ENCODE measurements at regions not wholly inside any gene's neighbourhood (a gene's known extent, or its start where the extent isn't known, plus 50 kb on each side); places are given as distances from the start of the nearest gene placed in this dataset.
A peak's percentile ranks its signal among the peaks of the same experiment; 100 is the strongest.
"Not testable (repeated sequence)": the region's sequence is repeated elsewhere in the genome, so short reads cannot be mapped to it uniquely, and the experiment has no call there.

DNA sequence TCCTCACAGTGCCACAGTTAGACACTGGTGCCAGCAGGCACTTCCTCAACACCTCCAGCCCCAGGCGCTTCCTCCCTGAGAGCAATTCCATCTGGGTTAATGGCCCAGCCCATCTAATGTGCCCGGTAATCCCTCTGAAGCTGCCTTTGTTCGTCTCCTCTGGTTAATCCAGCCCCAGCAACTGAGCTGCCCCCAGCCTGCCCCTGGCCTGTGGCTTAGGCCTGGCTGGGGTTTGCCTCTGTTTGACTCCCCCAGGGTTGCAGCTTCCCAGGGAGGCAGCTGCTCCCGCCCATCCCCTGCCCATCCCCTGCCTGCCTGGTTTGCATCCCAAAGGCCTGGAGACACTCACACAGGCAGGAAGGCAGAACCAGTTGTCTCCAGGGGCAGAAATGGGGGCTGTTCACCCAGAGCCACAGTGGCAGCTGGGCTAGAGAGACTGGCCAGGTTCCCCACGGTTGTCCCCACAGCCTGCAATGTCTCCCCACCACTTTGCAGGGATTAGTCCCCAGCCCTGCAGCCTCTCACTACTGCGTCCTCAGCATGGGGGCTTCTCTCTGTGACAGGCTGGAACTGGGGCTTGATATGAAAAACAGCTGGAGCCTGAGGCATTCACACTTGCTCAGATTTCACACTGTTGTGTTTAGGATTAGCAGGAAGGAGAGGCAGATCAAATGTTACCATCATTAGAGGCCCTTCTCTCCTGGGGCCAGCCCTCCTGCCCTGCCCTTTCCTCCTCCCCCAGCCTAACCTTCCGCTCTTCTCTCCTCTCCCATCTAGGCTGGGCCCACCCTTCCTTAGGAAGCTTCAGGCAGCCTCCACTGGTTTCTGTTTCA, 120.2 kb downstream of the TLR5 start:
- no peak for DNase-seq (ENCODE audit: low read depth)

DNA sequence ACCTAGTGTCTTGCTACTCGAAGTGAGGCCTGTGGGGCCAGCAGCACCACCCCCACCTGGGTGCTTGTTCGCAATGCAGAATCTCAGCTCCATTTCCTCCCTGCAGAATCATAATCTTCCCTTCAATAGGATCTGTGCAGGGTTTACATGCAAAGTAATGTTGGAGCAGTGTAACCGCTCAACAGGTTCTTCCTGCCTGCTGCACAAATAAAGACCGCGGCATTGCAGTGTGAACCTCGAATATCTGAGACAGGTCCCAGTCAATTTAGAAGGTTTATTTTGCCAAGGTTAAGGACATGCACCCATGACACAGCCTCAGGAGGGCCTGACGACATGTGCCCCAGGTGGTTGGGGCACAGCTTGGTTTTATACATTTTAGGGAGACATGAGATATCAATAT, 119.2 kb downstream of the TLR5 start:
- no peak for DNase-seq (ENCODE audit: low read depth)

GRCh38 chr1:223024486-223024885, 118.6 kb downstream of the TLR5 start:
- DNase-seq (ENCODE audit: low read depth): not testable (repeated sequence)

GRCh38 chr1:223025190-223025734, 117.8 kb downstream of the TLR5 start:
- DNase-seq (ENCODE audit: low read depth): not testable (repeated sequence)

GRCh38 chr1:223026639-223027038, 116.4 kb downstream of the TLR5 start:
- not testable (repeated sequence) for DNase-seq (ENCODE audit: low read depth)

DNA sequence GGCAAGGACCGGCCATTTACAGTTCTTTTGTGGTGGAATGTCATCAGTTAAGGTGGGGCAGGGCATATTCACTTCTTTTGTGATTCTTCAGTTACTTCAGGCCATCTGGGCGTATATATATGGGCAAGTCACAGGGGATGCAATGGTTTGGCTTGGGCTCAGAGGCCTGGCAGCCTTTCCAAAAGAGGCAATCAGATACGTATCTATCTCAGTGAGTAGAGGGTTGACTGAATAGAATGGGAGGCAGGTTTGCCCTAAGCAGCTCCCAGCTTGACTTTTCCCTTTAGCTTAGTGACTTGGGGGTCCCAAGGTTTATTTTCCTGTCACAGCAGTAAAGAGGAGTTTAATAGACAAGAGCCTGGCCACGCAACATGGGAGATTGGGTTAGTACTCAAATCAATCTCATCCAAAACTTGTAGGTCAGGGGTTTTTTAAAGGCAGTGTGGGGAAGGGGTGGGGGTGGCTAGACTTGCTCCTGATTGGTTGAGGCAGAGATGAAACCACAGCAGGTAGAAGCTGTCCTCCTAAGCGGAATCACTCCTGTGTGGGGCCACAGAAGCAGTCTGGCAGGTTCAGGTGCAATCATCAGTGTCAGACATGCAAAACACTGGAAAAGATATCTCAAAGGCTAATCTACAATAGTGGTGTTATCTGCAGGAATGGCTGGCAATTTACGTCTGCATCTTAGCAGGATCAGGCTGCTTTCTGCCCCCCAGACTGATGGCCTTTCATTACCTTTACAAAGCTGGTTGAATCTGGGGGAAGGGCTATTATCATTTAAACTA, 112.9 kb downstream of the TLR5 start:
- no peak for DNase-seq (ENCODE audit: low read depth)

GRCh38 chr1:223030871-223031400, 112.1 kb downstream of the TLR5 start:
- no peak for DNase-seq (ENCODE audit: low read depth)

DNA sequence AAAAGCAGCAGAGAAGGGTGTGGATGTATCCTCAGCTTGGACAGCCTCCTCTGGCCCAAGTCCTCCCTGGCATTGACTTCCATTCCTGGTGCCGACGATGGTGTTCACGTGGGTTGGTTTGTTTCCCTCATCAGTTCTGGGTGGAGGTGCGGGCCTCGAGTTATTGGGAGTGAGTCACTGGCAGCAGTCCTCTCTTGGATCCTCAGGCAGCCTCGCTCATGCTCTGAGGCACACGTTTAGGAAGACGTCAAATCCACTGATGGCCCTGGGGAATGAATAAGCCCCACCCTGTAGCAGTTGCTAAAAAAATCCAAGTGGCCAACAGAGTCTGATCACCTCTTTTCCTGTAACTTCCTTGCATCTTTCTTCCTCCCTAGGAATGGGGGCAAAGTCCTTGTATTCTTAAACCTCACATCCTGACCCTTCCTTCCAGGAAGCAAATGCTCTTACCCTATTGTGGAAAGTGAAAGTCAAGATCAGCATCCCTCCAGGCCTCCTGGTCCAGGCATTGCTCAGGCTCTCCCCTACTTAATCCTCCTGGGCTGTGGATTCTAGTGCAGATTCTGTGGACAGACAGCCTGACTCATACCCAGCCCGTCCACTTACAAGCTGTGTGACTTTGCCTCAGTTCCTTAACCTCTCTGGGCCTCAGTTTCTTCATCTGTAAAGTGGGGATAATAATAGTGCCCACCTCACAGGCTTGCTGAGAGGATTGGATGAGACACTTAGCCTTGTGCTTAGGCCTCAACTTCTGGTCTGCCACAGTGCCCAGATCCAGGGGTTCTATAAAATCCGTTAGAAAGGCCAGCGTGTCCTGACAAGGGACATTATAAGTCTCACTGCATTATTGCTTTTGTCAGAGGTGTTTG, 111.1 kb downstream of the TLR5 start:
- DNase-seq (ENCODE audit: low read depth): peak; percentile 47

- DNase-seq (ENCODE audit: low read depth): no peak
Observed at GRCh38 chr1:223033658-223034057, 109.4 kb downstream of the TLR5 start.

- DNase-seq (ENCODE audit: low read depth): no peak
Observed at GRCh38 chr1:223034270-223034798, 108.7 kb downstream of the TLR5 start.

- no peak for DNase-seq (ENCODE audit: low read depth)
Observed at GRCh38 chr1:223035724-223036478, 107.1 kb downstream of the TLR5 start.

- DNase-seq (ENCODE audit: low read depth): no peak
Observed at GRCh38 chr1:223036479-223036845, 106.6 kb downstream of the TLR5 start.

DNA sequence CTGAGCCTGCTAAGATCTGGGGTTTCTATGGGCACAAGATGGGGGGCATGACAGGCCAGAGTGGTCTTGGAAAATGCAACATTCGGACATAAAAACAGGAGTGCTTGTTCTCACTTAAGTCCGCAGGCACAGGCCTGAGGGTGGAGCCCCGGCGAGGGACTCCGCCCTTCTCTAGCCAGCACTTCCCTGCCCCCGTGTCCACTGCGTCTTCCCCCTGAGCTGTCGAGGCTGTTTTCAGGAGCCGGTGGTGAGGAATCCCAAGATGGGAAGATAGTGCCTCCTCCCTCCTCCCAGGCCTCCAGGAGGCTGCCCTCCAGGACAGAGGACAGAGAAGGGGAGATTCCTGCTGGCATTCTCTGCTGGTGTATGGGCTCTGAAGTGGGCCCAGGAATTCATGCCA, 105.2 kb downstream of the TLR5 start:
- no peak for DNase-seq (ENCODE audit: low read depth)

DNA sequence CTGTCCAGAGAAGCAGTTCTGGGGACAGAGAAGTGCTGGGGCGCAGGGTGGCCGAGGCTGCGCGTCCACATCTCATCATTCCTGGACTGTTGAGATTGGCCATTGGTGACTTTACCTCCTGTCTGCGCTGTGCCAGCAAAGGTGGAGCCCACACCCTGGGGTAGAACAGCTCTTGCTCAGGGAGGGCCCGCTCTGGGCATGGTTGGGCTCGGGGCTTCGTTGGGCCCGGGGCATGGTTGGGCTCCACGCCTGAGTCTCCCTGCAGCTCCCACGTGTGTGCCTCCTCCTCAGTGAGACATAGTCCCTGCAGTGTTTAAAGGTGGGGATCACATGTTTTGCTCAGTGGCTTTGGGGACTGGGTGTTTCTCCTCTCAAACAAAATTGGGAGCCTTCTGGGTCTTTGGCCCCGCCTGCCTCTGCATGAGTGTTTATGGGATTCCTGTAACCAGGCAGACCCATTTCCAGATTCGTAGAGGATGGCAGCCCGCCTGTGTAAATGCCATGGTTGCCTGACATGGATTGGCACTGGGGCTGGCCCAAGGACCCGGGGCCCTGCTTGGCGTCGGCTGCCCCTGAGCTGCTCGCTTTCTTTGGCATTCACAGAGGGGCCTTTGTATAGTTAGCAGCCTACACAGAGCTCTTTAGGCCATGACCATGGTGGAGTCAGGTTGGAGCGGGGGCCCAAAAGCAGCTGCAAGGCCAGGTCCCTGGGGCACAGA, 104.6 kb downstream of the TLR5 start:
- no peak for DNase-seq (ENCODE audit: low read depth)

GRCh38 chr1:223039990-223040389, 103.1 kb downstream of the TLR5 start:
- DNase-seq (ENCODE audit: low read depth): no peak

DNA sequence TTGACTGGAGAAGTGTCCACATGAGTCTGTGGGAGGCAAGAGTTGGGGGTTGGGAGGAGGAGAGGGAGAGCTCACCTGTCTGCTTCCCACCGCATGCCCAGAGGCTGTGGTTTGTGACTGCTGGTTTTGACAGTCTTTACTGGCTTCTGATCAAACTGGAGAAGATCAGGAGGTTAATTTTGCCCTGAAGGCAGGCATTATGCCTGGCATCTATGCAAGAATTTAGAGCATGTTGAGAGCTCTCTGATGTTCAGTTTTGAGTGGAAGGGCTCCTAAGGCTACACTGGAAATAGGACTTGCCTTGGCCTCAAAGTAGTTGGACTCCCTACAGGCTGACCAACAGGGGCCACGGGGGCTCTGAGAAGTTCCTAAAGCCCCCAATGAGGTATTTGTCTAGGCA, 101.6 kb downstream of the TLR5 start:
- no peak for DNase-seq (ENCODE audit: low read depth)

DNA sequence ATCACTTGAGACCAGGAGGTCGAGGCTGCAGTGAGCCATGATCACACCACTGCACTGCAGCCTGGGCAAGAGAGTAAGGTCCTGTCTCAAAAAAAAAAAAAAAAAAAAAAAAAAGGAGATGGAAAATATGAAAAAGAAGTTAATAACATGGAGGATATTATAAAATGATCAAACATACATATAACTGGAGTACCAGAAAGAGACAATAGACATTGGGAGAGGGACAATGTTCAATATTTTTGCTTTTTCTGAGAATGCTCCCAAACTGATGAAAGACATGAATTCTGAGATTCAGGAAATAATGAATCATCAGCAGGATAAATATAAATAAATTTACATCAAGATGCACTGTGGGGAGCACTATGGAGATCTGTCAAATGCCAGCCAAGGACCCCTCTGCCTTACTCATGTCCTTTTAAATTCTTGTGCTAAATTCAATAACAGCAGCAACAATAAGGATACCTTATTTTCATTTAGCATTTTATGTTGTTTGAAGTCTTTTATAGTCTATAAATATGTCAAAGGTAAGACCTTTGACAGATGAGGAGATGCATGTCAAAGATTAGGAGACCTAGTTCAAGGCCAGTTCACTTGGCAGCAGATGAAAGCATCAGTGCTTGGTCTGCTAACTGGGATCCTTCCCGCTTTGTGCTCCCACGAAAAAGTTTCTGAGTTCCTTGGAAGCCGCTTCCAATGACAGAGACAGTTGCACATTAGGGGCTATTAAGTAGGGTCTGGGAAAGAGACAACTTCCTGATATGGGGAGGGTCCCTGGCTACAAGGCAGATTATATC, 97.7 kb downstream of the TLR5 start:
- no peak for DNase-seq (ENCODE audit: low read depth)

- DNase-seq (ENCODE audit: low read depth): no peak
Observed at GRCh38 chr1:223046011-223046410, 97.0 kb downstream of the TLR5 start.

GRCh38 chr1:223046463-223046862, 96.6 kb downstream of the TLR5 start:
- not testable (repeated sequence) for DNase-seq (ENCODE audit: low read depth)

Measured in GM04504 (cell line).